ENCODE measurements at regions not wholly inside any gene's neighbourhood (a gene's known extent, or its start where the extent isn't known, plus 50 kb on each side); places are given as distances from the start of the nearest gene placed in this dataset.

DNA sequence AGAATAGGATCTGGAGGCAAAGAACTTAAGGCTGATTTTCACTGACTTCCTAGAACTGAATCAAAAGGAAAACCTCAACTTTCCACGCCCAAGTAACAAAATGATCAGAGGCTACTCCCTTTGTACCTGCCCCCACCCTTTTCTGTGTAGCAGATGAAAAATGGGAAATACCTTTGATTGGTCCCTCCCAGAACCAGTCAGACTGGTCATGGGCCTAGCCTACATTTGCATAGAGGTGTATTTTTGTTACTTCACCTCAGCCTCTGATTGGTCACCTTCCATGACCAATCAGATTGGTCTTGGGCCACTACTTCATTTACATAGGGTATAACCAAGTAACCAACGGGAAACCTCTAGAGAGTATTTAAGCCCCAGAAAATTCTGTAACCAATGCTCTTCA is 1553.5 kb upstream of the C9orf72 start:
- Histone ChIP-seq H3K4me3 (ENCODE audit: low read depth in 2 of 2, low read length in 2 of 2) (no peak overlapping the region), H3K9me3 (ENCODE audit: control insufficient read depth, insufficient read depth, low read depth, low read length) (peaks cover 25% of the 10 kb centered on the region), H3K36me3 (ENCODE audit: control insufficient read depth, insufficient read depth, low read length) (no peaks in the 10 kb centered on the region), H3K4me1 (ENCODE audit: control insufficient read depth, insufficient read depth, low read length) (no peaks in the 10 kb centered on the region), H3K27me3 (ENCODE audit: control insufficient read depth, insufficient read depth, low read length) (no peaks in the 10 kb centered on the region), H3K27ac (ENCODE audit: low read length) (no peak overlapping the region)
- no peak for ATAC-seq
- TF ChIP-seq POLR2AphosphoS5 (IDR thresholded peaks at IDR 0.05; ENCODE audit: low read depth, low read length) (no peak), TCF7L2 (IDR thresholded peaks at IDR 0.05; ENCODE audit: low read depth, low read length) (no peak), SIN3A (IDR thresholded peaks at IDR 0.05; ENCODE audit: borderline replicate concordance, insufficient read depth, low read depth, low read length) (no peak)
- TF ChIP-seq, protein P1, sequence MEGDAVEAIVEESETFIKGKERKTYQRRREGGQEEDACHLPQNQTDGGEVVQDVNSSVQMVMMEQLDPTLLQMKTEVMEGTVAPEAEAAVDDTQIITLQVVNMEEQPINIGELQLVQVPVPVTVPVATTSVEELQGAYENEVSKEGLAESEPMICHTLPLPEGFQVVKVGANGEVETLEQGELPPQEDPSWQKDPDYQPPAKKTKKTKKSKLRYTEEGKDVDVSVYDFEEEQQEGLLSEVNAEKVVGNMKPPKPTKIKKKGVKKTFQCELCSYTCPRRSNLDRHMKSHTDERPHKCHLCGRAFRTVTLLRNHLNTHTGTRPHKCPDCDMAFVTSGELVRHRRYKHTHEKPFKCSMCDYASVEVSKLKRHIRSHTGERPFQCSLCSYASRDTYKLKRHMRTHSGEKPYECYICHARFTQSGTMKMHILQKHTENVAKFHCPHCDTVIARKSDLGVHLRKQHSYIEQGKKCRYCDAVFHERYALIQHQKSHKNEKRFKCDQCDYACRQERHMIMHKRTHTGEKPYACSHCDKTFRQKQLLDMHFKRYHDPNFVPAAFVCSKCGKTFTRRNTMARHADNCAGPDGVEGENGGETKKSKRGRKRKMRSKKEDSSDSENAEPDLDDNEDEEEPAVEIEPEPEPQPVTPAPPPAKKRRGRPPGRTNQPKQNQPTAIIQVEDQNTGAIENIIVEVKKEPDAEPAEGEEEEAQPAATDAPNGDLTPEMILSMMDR (IDR thresholded peaks at IDR 0.05) = no peak
- TF ChIP-seq, protein P2, sequence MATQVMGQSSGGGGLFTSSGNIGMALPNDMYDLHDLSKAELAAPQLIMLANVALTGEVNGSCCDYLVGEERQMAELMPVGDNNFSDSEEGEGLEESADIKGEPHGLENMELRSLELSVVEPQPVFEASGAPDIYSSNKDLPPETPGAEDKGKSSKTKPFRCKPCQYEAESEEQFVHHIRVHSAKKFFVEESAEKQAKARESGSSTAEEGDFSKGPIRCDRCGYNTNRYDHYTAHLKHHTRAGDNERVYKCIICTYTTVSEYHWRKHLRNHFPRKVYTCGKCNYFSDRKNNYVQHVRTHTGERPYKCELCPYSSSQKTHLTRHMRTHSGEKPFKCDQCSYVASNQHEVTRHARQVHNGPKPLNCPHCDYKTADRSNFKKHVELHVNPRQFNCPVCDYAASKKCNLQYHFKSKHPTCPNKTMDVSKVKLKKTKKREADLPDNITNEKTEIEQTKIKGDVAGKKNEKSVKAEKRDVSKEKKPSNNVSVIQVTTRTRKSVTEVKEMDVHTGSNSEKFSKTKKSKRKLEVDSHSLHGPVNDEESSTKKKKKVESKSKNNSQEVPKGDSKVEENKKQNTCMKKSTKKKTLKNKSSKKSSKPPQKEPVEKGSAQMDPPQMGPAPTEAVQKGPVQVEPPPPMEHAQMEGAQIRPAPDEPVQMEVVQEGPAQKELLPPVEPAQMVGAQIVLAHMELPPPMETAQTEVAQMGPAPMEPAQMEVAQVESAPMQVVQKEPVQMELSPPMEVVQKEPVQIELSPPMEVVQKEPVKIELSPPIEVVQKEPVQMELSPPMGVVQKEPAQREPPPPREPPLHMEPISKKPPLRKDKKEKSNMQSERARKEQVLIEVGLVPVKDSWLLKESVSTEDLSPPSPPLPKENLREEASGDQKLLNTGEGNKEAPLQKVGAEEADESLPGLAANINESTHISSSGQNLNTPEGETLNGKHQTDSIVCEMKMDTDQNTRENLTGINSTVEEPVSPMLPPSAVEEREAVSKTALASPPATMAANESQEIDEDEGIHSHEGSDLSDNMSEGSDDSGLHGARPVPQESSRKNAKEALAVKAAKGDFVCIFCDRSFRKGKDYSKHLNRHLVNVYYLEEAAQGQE (IDR thresholded peaks at IDR 0.05; ENCODE audit: insufficient read depth in 1 of 2, low read depth in 2 of 2, low read length in 1 of 2) = no peak
- intact Hi-C loops (cut with micrococcal nuclease; ENCODE audit: unreplicated experiment) = no loop called here
- DNase-seq (ENCODE audit: low read depth, low spot score) = no peak
- CTCF ChIA-PET = no interaction called here
- no TSS peak for BruUV-seq (replicated peaks)
- POLR2A ChIA-PET = no interaction called here
- in situ Hi-C loops (cut with HindIII; ENCODE audit: low pct_unique_long_range_greater_than_20kb, low sequenced_read_pairs) = no loop called here

DNA sequence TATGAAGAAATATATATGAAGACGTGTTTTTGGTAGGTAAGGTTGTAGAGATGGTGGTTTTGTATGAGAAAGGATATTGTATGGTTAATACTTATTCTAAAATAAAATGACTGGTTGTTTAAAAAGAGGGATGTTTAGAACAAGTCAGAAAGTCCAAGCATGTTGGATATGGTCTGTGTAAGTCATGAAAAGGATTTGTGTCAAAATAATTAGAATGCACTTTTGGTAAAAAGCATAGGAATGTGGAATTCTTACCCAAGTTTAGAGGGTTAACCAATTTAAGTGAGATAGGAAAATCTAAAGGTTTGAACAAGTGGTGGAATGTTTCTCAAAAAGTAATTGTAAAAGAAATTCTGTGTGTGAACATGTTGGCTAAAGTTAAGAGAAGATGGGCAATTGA is 1556.5 kb upstream of the C9orf72 start:
- no peak overlapping the region for H3K27ac ChIP-seq (ENCODE audit: low read length)
- no peaks in the 10 kb centered on the region for H3K36me3 ChIP-seq (ENCODE audit: control insufficient read depth, insufficient read depth, low read length)
- no peaks in the 10 kb centered on the region for H3K4me1 ChIP-seq (ENCODE audit: control insufficient read depth, insufficient read depth, low read length)
- intact Hi-C loops (cut with micrococcal nuclease; ENCODE audit: unreplicated experiment) = no loop called here
- DNase-seq (ENCODE audit: low read depth, low spot score) (no peak), ATAC-seq (no peak)
- in situ Hi-C loops (cut with HindIII; ENCODE audit: low pct_unique_long_range_greater_than_20kb, low sequenced_read_pairs) = no loop called here
- H3K9me3 ChIP-seq (ENCODE audit: control insufficient read depth, insufficient read depth, low read depth, low read length) = peaks cover 27% of the 10 kb centered on the region
- POLR2A ChIA-PET = no interaction called here
- no peak overlapping the region for H3K4me3 ChIP-seq (ENCODE audit: low read depth in 2 of 2, low read length in 2 of 2)
- CTCF ChIA-PET = no interaction called here
- no peaks in the 10 kb centered on the region for H3K27me3 ChIP-seq (ENCODE audit: control insufficient read depth, insufficient read depth, low read length)
- no peak for TF ChIP-seq SIN3A (IDR thresholded peaks at IDR 0.05; ENCODE audit: borderline replicate concordance, insufficient read depth, low read depth, low read length)
- TF ChIP-seq, protein P2 (IDR thresholded peaks at IDR 0.05; ENCODE audit: insufficient read depth in 1 of 2, low read depth in 2 of 2, low read length in 1 of 2) = no peak
- TF ChIP-seq, protein P1 (IDR thresholded peaks at IDR 0.05) = no peak
- TF ChIP-seq POLR2AphosphoS5 (IDR thresholded peaks at IDR 0.05; ENCODE audit: low read depth, low read length) = no peak
- no peak for TF ChIP-seq TCF7L2 (IDR thresholded peaks at IDR 0.05; ENCODE audit: low read depth, low read length)
- no TSS peak for BruUV-seq (replicated peaks)
